Heart right ventricle (tissue), 16 donors: ENCODE measurements at regions not wholly inside any gene's neighbourhood (a gene's known extent, or its start where the extent isn't known, plus 50 kb on each side); places are given as distances from the start of the nearest gene placed in this dataset.

Source experiments
- ATAC-seq, 8 donors: fragments of 200-7000 bp; cut with Tn5 transposase; one replicate each; pipeline ENCODE4 v1.9.1; 2020; ENCODE audit warnings: mild to moderate bottlenecking in 8 of 8, moderate library complexity in 8 of 8, moderate number of reproducible peaks in 1 of 8
- DNase-seq, 2 donors: peaks; one replicate each; pipeline ENCODE4 v3.0.0-alpha.2; 2020
- H3K27ac ChIP-seq, 10 donors: fragments of 200-600 bp; sonication (generic) in 2 of 10; one replicate each; pipeline versions ENCODE4 v1.5.0 to v1.8.0; 2020 to 2022; ENCODE audit warnings: mild to moderate bottlenecking in 3 of 10
- H3K27me3 ChIP-seq, 7 donors: fragments of 200-600 bp; one replicate each; pipeline ENCODE4 v1.8.0; 2021 to 2022; ENCODE audit warnings: mild to moderate bottlenecking in 2 of 7
- H3K36me3 ChIP-seq, 9 donors: fragments of 200-600 bp; sonication (generic) in 1 of 9; one replicate each; pipeline versions ENCODE4 v1.5.0 to v1.8.0; 2020 to 2022; ENCODE audit warnings: mild to moderate bottlenecking in 2 of 9
- H3K4me1 ChIP-seq, 9 donors: fragments of 200-600 bp; sonication (generic) in 1 of 9; one replicate each; pipeline versions ENCODE4 v1.5.0 to v1.8.0; 2020 to 2022; ENCODE audit warnings: mild to moderate bottlenecking in 4 of 9
- H3K4me3 ChIP-seq, 10 donors: fragments of 200-600 bp; sonication (generic) in 2 of 10; one replicate each; pipeline versions ENCODE4 v1.5.0 to v1.8.0; 2020 to 2022; ENCODE audit warnings: mild to moderate bottlenecking in 7 of 10, moderate library complexity in 2 of 10
- H3K9me3 ChIP-seq, 11 donors: fragments of 200-600 bp in 10 of 11; sonication (generic) in 2 of 11; one replicate each; pipeline versions ENCODE4 v1.5.0 to v1.8.0; 2013 to 2022; ENCODE audit warnings: mild to moderate bottlenecking in 2 of 11, control low read depth in 1 of 11, moderate library complexity in 1 of 11
- WGBS, 2 donors: extraction: QIAGEN DNeasy Blood & Tissue Kit; methylation state at CpG; one replicate each; pipeline ENCODE4 v1.1.7; 2013; ENCODE audit warnings: inconsistent platforms in 1 of 2; 5-methylcytosine and 5-hydroxymethylcytosine counted together
- intact Hi-C, 10 donors: fragments of 100-400 bp; cut with DNase I; formaldehyde crosslinking; loops; one replicate each; pipeline versions ENCODE4 v1.11.1 to v1.14.2; 2022
- TF ChIP-seq, protein P1 (sequence below), 9 donors: fragments of 200-600 bp; sonication (generic) in 2 of 9; IDR thresholded peaks; one replicate each; pipeline versions ENCODE4 v1.5.0 to v1.8.0; 2021 to 2022; ENCODE audit warnings: antibody characterized with exemption in 9 of 9, mild to moderate bottlenecking in 5 of 9, moderate library complexity in 1 of 9
- donor health status: Arrhythmogenic right ventricular cardiomyopathy.
- donor health status: ischemic (EF 13 %, LVEDD 7.1; RV severe dilation, severe dysfunction).
- donor health status: healthy with polysubstance abuse.
- donor health status: DM: no; HTN: yes; CAD: no.
- donor health status: DM: no; HTN: no; CAD: no.
- donor health status: ischemic (EF 25% LVEDD 6.9; RV normal size, moderate dysfunction).
- donor health status: ischemic (EF 25% LVEDD 5.7; RV mildly dilated, moderate dysfunction).
- donor health status: healthy.
- donor health status: DM: yes; HTN: yes; CAD: no.
- donor health status: Ischemic cardiomyopathy.
- donor health status: ischemic (EF 35%, LVEDD 5.7; RV mildly dilated, moderate dysfunction).
- donor health status: nonischemic (EF 11% LVEDD 7.7; RV severe dilation, severe dysfunction).
- donor health status: DM: yes; HTN: yes; CAD: no.
- donor health status: PGD.
- donor health status: ischemic (EF 29% LVEDD 5.4; RV normal size, mild dysfunction).
- donor health status: nonischemic (EF 23%, LVEDD 6.1; RV moderate dilation, normal function).

DNA sequence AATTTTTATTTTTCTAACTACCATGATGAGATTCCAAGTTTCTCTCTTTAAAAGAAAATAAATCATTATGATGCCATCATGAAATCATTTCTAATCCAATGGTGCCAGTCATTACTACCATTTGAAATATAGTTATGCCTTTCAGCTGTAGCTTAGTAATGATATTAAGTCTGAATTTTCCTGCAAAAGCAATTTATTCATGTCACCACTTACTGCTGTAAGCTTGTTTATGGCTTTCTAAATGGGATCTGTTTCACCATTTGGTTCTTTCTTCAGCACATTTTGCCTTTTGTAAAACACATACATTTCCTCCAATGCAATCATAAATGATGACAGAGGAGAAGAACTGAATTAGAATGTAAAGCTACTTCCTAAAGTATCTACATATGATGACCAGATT lies 130.5 kb downstream of the SEM1 start:
- Histone ChIP-seq H3K4me3 (no peak overlapping the region), H3K36me3 (no peaks in the 10 kb centered on the region), H3K27ac (no peak overlapping the region), H3K4me1 (no peaks in the 10 kb centered on the region), H3K27me3 (no peaks in the 10 kb centered on the region), H3K9me3 (peaks cover 0 to 13% (median 0%) of the 10 kb centered on the region in 11 donors)
- no peak for DNase-seq
- intact Hi-C loops: no loop called here
- no peak for ATAC-seq
- TF ChIP-seq, protein P1, sequence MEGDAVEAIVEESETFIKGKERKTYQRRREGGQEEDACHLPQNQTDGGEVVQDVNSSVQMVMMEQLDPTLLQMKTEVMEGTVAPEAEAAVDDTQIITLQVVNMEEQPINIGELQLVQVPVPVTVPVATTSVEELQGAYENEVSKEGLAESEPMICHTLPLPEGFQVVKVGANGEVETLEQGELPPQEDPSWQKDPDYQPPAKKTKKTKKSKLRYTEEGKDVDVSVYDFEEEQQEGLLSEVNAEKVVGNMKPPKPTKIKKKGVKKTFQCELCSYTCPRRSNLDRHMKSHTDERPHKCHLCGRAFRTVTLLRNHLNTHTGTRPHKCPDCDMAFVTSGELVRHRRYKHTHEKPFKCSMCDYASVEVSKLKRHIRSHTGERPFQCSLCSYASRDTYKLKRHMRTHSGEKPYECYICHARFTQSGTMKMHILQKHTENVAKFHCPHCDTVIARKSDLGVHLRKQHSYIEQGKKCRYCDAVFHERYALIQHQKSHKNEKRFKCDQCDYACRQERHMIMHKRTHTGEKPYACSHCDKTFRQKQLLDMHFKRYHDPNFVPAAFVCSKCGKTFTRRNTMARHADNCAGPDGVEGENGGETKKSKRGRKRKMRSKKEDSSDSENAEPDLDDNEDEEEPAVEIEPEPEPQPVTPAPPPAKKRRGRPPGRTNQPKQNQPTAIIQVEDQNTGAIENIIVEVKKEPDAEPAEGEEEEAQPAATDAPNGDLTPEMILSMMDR (IDR thresholded peaks at IDR 0.05): no peak

DNA sequence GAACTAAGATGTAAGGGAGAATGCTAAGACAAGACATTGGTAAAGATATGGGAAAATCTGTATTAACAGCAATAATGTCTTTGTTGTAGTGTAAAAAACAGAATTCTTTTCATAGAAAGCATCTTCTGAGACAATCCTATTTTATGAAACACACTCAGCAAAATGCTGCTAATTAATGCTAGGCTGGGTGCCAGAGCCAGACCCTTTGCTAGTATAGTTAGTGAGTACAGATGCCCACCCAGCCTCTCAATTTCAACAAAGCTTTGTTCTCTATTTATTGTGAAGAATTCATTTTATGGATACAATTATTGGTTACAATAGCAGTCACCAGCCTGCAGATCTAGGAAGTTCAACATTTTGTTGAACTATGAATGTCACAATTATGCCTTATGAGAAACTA lies 131.0 kb downstream of the SEM1 start:
- no peak for DNase-seq
- no peak overlapping the region for H3K27ac ChIP-seq
- peaks cover 0 to 10% (median 0%) of the 10 kb centered on the region in 11 donors for H3K9me3 ChIP-seq
- no peaks in the 10 kb centered on the region for H3K4me1 ChIP-seq
- intact Hi-C loops: no loop called here
- TF ChIP-seq, protein P1 (IDR thresholded peaks at IDR 0.05): no peak
- no peaks in the 10 kb centered on the region for H3K36me3 ChIP-seq
- H3K27me3 ChIP-seq: no peaks in the 10 kb centered on the region
- no peak overlapping the region for H3K4me3 ChIP-seq
- ATAC-seq: no peak

DNA sequence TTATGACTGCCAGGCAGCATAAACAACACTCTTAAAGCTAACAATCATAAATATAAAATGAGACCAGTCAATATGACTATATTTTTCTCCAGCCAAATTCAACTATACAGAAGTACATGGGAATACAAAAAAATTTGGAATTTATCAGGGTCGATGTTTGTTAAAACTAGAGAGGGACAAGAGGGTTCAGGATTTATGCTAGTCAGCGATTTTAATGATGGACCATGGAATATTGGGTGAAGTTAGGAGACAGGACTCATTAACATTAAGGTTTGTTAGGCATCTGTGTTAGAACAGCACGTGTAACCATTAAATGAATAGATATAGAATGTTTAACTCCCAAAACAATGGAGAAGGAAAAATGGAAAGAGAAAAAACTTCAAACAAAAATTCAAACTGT lies 146.2 kb downstream of the SEM1 start:
- TF ChIP-seq, protein P1 (IDR thresholded peaks at IDR 0.05): no peak
- no peak overlapping the region for H3K27ac ChIP-seq
- no peaks in the 10 kb centered on the region for H3K9me3 ChIP-seq
- 80% methylated on average over 3 of the region's 3 CpGs for WGBS, 2 donors
- intact Hi-C loops: no loop called here
- H3K27me3 ChIP-seq: no peaks in the 10 kb centered on the region
- H3K36me3 ChIP-seq: no peaks in the 10 kb centered on the region
- H3K4me3 ChIP-seq: no peak overlapping the region
- DNase-seq: no peak
- H3K4me1 ChIP-seq: no peaks in the 10 kb centered on the region
- ATAC-seq: no peak

DNA sequence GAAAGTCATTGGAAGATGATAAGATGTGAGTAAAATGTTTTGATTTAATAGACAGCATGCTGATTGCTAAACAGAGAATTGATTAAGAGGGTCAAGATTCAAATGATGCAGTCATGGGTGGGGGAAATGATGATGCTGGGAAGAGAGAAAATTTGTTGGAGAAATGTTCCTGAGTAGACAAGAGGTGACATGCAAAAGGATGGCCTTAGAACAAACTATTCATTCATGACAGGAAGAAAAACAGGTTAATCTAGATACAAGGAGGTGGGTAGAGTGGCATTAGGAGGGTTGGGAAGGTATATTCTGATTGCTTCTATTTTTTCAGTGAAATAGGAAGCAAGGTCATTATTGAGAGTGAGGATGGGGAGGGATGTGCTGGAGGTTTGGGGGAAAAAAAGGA lies 146.7 kb downstream of the SEM1 start:
- Histone ChIP-seq H3K4me3 (no peak overlapping the region), H3K27me3 (no peaks in the 10 kb centered on the region), H3K27ac (no peak overlapping the region), H3K36me3 (no peaks in the 10 kb centered on the region), H3K9me3 (no peaks in the 10 kb centered on the region), H3K4me1 (no peaks in the 10 kb centered on the region)
- intact Hi-C loops: no loop called here
- TF ChIP-seq, protein P1 (IDR thresholded peaks at IDR 0.05): no peak
- no peak for ATAC-seq
- no peak for DNase-seq

DNA sequence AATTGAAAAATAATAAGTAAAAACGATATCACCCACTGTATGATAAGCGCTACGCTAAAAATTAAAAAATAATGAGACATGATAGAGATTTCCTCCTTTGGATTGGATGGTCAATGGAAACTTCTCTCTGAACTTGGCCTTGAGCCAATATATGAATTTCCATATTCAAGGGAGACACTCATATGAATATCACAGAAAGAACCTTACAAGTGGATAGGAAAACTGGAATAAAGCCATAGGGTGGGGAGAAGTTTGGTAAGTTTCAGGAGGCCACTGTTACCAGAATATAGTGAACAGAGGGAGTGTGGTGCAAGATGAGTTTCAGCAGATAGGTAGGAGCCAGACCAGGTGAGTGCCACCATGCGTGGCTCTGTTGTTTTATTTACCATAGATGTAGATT lies 147.2 kb downstream of the SEM1 start:
- H3K4me3 ChIP-seq: no peak overlapping the region
- WGBS, 2 donors: 68 to 69% methylated on average over 4 of the region's 4 CpGs

More for the DNA sequence above, 147.2 kb downstream of the SEM1 start:
- no peaks in the 10 kb centered on the region for H3K36me3 ChIP-seq
- no peaks in the 10 kb centered on the region for H3K27me3 ChIP-seq
- DNase-seq (no peak), ATAC-seq (no peak)
- no peaks in the 10 kb centered on the region for H3K9me3 ChIP-seq
- no peak overlapping the region for H3K27ac ChIP-seq
- intact Hi-C loops: no loop called here
- TF ChIP-seq, protein P1 (IDR thresholded peaks at IDR 0.05): no peak
- H3K4me1 ChIP-seq: no peaks in the 10 kb centered on the region
